B cell (primary cell): ENCODE measurements at regions not wholly inside any gene's neighbourhood (a gene's known extent, or its start where the extent isn't known, plus 50 kb on each side); places are given as distances from the start of the nearest gene placed in this dataset.
"Not testable (repeated sequence)": the region's sequence is repeated elsewhere in the genome, so short reads cannot be mapped to it uniquely, and the experiment has no call there.

Experiments
- ATAC-seq: fragments of 200-7000 bp; cut with Tn5 transposase; one replicate; pipeline ENCODE4 v1.10.0; 2021; ENCODE audit warnings: low read depth, mild to moderate bottlenecking, moderate number of reproducible peaks, moderate library complexity
- CTCF ChIA-PET: fragments of 350-600 bp; sonication (Branson Sonifier 250); formaldehyde crosslinking; loops from one replicate; lab custom pipeline; 2021; ENCODE audit warnings: antibody characterized with exemption, inconsistent platforms; lab: Charles Lee
- POLR2A ChIA-PET: fragments of 350-600 bp; sonication (Branson Sonifier 250); formaldehyde crosslinking; loops from one replicate; lab custom pipeline; 2021; ENCODE audit warnings: antibody characterized with exemption; lab: Charles Lee
- DNase-seq: peaks from one replicate; pipeline ENCODE4 v3.0.0; 2013
- H2AFZ ChIP-seq: 2 replicates; pipeline ENCODE4 v1.6.1; 2012; ENCODE audit warnings: mild to moderate bottlenecking, low read depth, low read length; ENCODE audit not compliant: insufficient read depth, poor library complexity, severe bottlenecking
- H3K27ac ChIP-seq, 2 donors: 1 replicate in 1 of 2; 2 replicates in 1 of 2; pipeline ENCODE4 v1.5.1; 2012 to 2013; ENCODE audit warnings: low read length in 2 of 2, mild to moderate bottlenecking in 2 of 2, moderate library complexity in 1 of 2
- H3K27me3 ChIP-seq, 4 experiments: fragments of 200-600 bp in 1 of 4; sonication (generic) in 1 of 4; replicated peaks in 1 of 4; 1 replicate in 2 of 4; 2 replicates in 2 of 4; pipeline versions ENCODE4 v1.6.1 to v1.7.0; 2013 to 2016; ENCODE audit warnings: low read length in 3 of 4, mild to moderate bottlenecking in 2 of 4, mixed read lengths in 1 of 4, moderate library complexity in 1 of 4; ENCODE audit not compliant: insufficient read depth in 4 of 4, control insufficient read depth in 3 of 4; ENCODE audit errors: control extremely low read depth in 1 of 4
- H3K36me3 ChIP-seq, 2 experiments: replicated peaks in 1 of 2; 1 replicate in 1 of 2; 2 replicates in 1 of 2; pipeline versions ENCODE4 v1.6.1 to v1.7.1; 2013; ENCODE audit warnings: low read length in 1 of 2; ENCODE audit not compliant: insufficient read depth in 2 of 2, control insufficient read depth in 1 of 2; ENCODE audit errors: control extremely low read depth in 1 of 2, extremely low read depth in 1 of 2
- H3K4me1 ChIP-seq, 2 donors: fragments of 200-600 bp in 1 of 2; sonication (generic) in 1 of 2; 1 replicate in 1 of 2; 2 replicates in 1 of 2; pipeline versions ENCODE4 v1.5.1 to v1.6.1; 2013 to 2017; ENCODE audit warnings: low read length in 2 of 2; ENCODE audit not compliant: control insufficient read depth in 2 of 2, insufficient read depth in 2 of 2
- H3K4me2 ChIP-seq: replicated peaks from 2 replicates; pipeline ENCODE3; 2012; ENCODE audit warnings: mild to moderate bottlenecking, low read depth, low read length; ENCODE audit not compliant: poor library complexity, severe bottlenecking
- H3K4me3 ChIP-seq, 5 experiments: fragments of 200-600 bp in 1 of 5; sonication (generic) in 1 of 5; 1 replicate in 3 of 5; 2 replicates in 2 of 5; pipeline versions ENCODE4 v1.5.1 to v1.7.0; 2011 to 2016; ENCODE audit warnings: low read length in 4 of 5, mild to moderate bottlenecking in 4 of 5, low read depth in 2 of 5, control low read depth in 1 of 5, moderate library complexity in 1 of 5; ENCODE audit not compliant: insufficient read depth in 1 of 5; ENCODE audit errors: control extremely low read depth in 1 of 5, extremely low read depth in 1 of 5
- H3K79me2 ChIP-seq: fragments of 200-600 bp; sonication (generic); one replicate; pipeline ENCODE4 v1.6.0; 2016; ENCODE audit warnings: low read length; ENCODE audit not compliant: control insufficient read depth, insufficient read depth
- H3K9ac ChIP-seq: fragments of 200-600 bp; sonication (generic); 2 replicates; pipeline ENCODE4 v1.6.1; 2017; ENCODE audit warnings: mild to moderate bottlenecking, low read length, moderate library complexity
- H3K9me3 ChIP-seq, 3 donors: one replicate each; pipeline versions ENCODE4 v1.6.1 to v1.7.1; 2013; ENCODE audit warnings: low read length in 2 of 3; ENCODE audit not compliant: control insufficient read depth in 2 of 3, insufficient read depth in 1 of 3; ENCODE audit errors: control extremely low read depth in 1 of 3
- H4K20me1 ChIP-seq: 2 replicates; pipeline ENCODE4 v1.6.0; 2012; ENCODE audit warnings: mild to moderate bottlenecking, low read length; ENCODE audit not compliant: insufficient read depth, control insufficient read depth, poor library complexity, severe bottlenecking
- H3K27ac Mint-ChIP-seq: one replicate; pipeline ENCODE4 v1.8.0; 2021; ENCODE audit warnings: mixed read lengths
- H3K27me3 Mint-ChIP-seq: one replicate; pipeline ENCODE4 v1.8.0; 2021; ENCODE audit warnings: mixed read lengths
- H3K4me1 Mint-ChIP-seq: one replicate; pipeline ENCODE4 v1.8.0; 2021; ENCODE audit warnings: mixed read lengths
- H3K4me3 Mint-ChIP-seq: one replicate; pipeline ENCODE4 v1.8.0; 2021; ENCODE audit warnings: mixed read lengths
- H3K9me3 Mint-ChIP-seq: one replicate; pipeline ENCODE4 v1.8.0; 2022; ENCODE audit warnings: mixed read lengths; ENCODE audit not compliant: insufficient read depth
- CTCF ChIP-seq: fragments of 200-600 bp; IDR thresholded peaks from one replicate; pipeline ENCODE4 v1.8.0; 2022; ENCODE audit warnings: antibody characterized with exemption, mild to moderate bottlenecking
- EZH2 ChIP-seq: IDR thresholded peaks from 2 replicates; pipeline ENCODE4 v1.6.1; 2012; ENCODE audit warnings: borderline replicate concordance, low read depth, mild to moderate bottlenecking, moderate library complexity, low read length; ENCODE audit not compliant: insufficient read depth, poor library complexity, severe bottlenecking
- WGBS: methylation state at CpG from one replicate; pipeline ENCODE4 v1.1.5; 2013; ENCODE audit warnings: missing lambda C conversion rate; ENCODE audit not compliant: insufficient coverage; 5-methylcytosine and 5-hydroxymethylcytosine counted together
- intact Hi-C: fragments of 100-400 bp; cut with micrococcal nuclease; formaldehyde crosslinking; loops from one replicate; pipeline ENCODE4 v1.10.0; 2022

GRCh38 chr11:57905439-57905838 is 118.2 kb upstream of the OR9Q1 start:
- no peak overlapping the region for H3K4me2 ChIP-seq
- peaks cover 0 to 6% (median 0%) of the 10 kb centered on the region in 4 experiments for H3K27me3 ChIP-seq
- WGBS = no CpG with 5 or more reads among the region's 2 CpGs
- no peaks in the 10 kb centered on the region for H4K20me1 ChIP-seq
- H3K4me1 ChIP-seq = no peaks in the 10 kb centered on the region
- ChIA-PET POLR2A (no interaction called here), CTCF (no interaction called here)
- TF ChIP-seq EZH2 (no peak), CTCF (no peak)
- intact Hi-C loops = no loop called here
- H3K79me2 ChIP-seq = no peaks in the 10 kb centered on the region
- ATAC-seq (no peak), DNase-seq (no peak)
- no peak overlapping the region for H3K4me3 ChIP-seq
- no peak overlapping the region for H3K27ac ChIP-seq
- H3K9ac ChIP-seq = no peak overlapping the region
- H3K9me3 ChIP-seq = peaks cover 0 to 4% (median 0%) of the 10 kb centered on the region in 3 donors
- Mint-ChIP-seq H3K4me1 (no peaks in the 10 kb centered on the region), H3K27ac (no peak overlapping the region), H3K27me3 (peaks cover 13% of the 10 kb centered on the region), H3K9me3 (no peaks in the 10 kb centered on the region), H3K4me3 (no peak overlapping the region)
- H3K36me3 ChIP-seq = no peaks in the 10 kb centered on the region
- H2AFZ ChIP-seq = no peak overlapping the region

- H3K27ac Mint-ChIP-seq, CTCF ChIA-PET: not testable (repeated sequence)
Observed at GRCh38 chr11:57908399-57908798, 115.3 kb upstream of the OR9Q1 start.

DNA sequence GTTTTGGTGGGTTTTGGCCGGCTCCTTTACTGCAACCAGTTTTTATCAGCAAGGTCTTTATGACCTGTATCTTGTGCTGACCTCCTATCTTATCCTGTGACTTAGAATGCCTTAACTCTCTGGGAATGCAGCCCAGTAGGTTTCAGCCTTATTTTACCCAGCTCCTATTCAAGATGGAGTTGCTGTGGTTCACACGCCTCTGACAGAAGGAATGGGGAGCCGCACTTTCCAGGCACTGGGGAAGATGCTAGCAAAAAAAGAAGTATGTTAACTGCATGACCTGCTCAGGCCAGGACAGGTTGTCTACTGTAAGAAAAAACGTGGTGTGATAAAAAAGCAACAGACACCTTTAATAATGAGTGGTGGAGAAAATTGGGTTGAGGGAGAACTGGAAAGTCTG is 112.2 kb upstream of the OR9Q1 start:
- H3K27me3 ChIP-seq, H3K36me3 ChIP-seq, H3K9me3 Mint-ChIP-seq, H3K79me2 ChIP-seq, ATAC-seq, CTCF ChIA-PET, H2AFZ ChIP-seq, H3K4me3 Mint-ChIP-seq, H3K4me3 ChIP-seq, H3K4me2 ChIP-seq, H3K27ac ChIP-seq, H3K9ac ChIP-seq, H3K4me1 ChIP-seq, intact Hi-C loops, H3K9me3 ChIP-seq, H3K4me1 Mint-ChIP-seq, H4K20me1 ChIP-seq, H3K27ac Mint-ChIP-seq, POLR2A ChIA-PET, DNase-seq: not testable (repeated sequence)
- 75% methylated on average over 2 of the region's 4 CpGs for WGBS
- peaks cover 12% of the 10 kb centered on the region for H3K27me3 Mint-ChIP-seq

More at GRCh38 chr11:57908399-57908798, 115.3 kb upstream of the OR9Q1 start:
- H3K9me3 Mint-ChIP-seq, H3K27ac ChIP-seq, intact Hi-C loops, DNase-seq, H3K4me3 Mint-ChIP-seq, H2AFZ ChIP-seq, H4K20me1 ChIP-seq, H3K4me3 ChIP-seq, H3K4me1 ChIP-seq, H3K4me1 Mint-ChIP-seq, H3K36me3 ChIP-seq, POLR2A ChIA-PET, ATAC-seq, H3K4me2 ChIP-seq, H3K9ac ChIP-seq, H3K27me3 ChIP-seq, H3K79me2 ChIP-seq, H3K9me3 ChIP-seq: not testable (repeated sequence)
- H3K27me3 Mint-ChIP-seq = peaks cover 13% of the 10 kb centered on the region
- WGBS = 83% methylated on average over 1 of the region's 2 CpGs
